ENCODE measurements at regions not wholly inside any gene's neighbourhood (a gene's known extent, or its start where the extent isn't known, plus 50 kb on each side); places are given as distances from the start of the nearest gene placed in this dataset.

DNA sequence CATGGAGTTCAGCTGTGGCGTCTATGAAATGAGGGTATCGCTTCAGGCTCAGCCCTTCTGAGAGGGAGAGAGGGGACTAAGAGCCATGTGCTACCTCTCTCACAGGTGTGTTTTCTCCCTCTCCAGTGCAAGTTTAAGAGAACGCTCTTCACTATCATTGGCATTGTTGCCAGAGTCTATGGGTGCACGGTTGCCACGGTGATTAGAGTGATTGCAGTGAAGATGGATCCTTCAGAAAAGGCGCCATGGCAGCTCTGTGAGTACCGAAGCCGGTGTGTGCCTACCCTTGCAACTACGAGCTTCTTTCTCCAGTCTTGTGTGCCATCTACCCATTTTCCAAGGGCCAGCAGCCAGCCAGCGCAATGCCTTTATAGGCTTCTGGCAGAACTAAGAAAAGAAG lies 290.5 kb downstream of the OMA1 start:
- Mint-ChIP-seq H3K36me3 (no peaks in the 10 kb centered on the region), H3K9me3 (peaks cover 0 to 5% (median 1%) of the 10 kb centered on the region in 7 donors), H3K27ac (peak overlapping the region in 1 of 7 donors; percentile 60), H3K4me3 (no peak overlapping the region), H3K4me1 (peaks cover 10% of the 10 kb centered on the region), H3K27me3 (ENCODE audit: low read depth in 3 of 3) (peaks cover 2 to 6% (median 2%) of the 10 kb centered on the region in 3 donors)
- H3K4me3 ChIP-seq (replicated peaks in 1 of 3; ENCODE audit: low read depth in 2 of 3, low read length in 3 of 3) = no peak overlapping the region
- no peak overlapping the region for H3K27ac ChIP-seq (ENCODE audit: low read depth in 1 of 2, low read length in 2 of 2)
- intact Hi-C loops (cut with micrococcal nuclease) = no loop called here
- peaks cover 0 to 2% of the 10 kb centered on the region in 2 donors for H3K27me3 ChIP-seq (ENCODE audit: control insufficient read depth in 2 of 2, insufficient read depth in 2 of 2, low read length in 2 of 2)
- peaks cover 0 to 10% of the 10 kb centered on the region in 2 donors for H3K4me1 ChIP-seq (ENCODE audit: control insufficient read depth in 1 of 2, insufficient read depth in 2 of 2, low read length in 2 of 2)
- H3K4me2 ChIP-seq (replicated peaks; ENCODE audit: extremely low read depth, low read length, poor library complexity, severe bottlenecking) = no peak overlapping the region
- no peak for DNase-seq
- TF ChIP-seq CTCF (IDR thresholded peaks at IDR 0.05) = no peak
- H3K79me2 ChIP-seq (ENCODE audit: insufficient read depth, low read length) = no peaks in the 10 kb centered on the region
- H3K9ac ChIP-seq (ENCODE audit: insufficient read depth, low read length, poor library complexity, severe bottlenecking) = no peak overlapping the region
- H2AFZ ChIP-seq (ENCODE audit: insufficient read depth, low read depth, low read length, poor library complexity, severe bottlenecking) = no peak overlapping the region
- WGBS (ENCODE audit: insufficient coverage) = 100% methylated on average over 7 of the region's 10 CpGs
- no peaks in the 10 kb centered on the region for H3K36me3 ChIP-seq (replicated peaks in 1 of 2; ENCODE audit: control insufficient read depth in 1 of 2, insufficient read depth in 2 of 2, low read length in 2 of 2)
- H3K9me3 ChIP-seq (replicated peaks in 1 of 2; ENCODE audit: control insufficient read depth in 1 of 2, insufficient read depth in 1 of 2, low read length in 2 of 2) = no peaks in the 10 kb centered on the region
- H4K20me1 ChIP-seq (ENCODE audit: insufficient read depth, low read length) = no peaks in the 10 kb centered on the region

- H2AFZ ChIP-seq (ENCODE audit: insufficient read depth, low read depth, low read length, poor library complexity, severe bottlenecking) = no peak overlapping the region
- H3K27ac ChIP-seq (ENCODE audit: low read depth in 1 of 2, low read length in 2 of 2) = no peak overlapping the region
- H3K4me2 ChIP-seq (replicated peaks; ENCODE audit: extremely low read depth, low read length, poor library complexity, severe bottlenecking) = no peak overlapping the region
- no peak for TF ChIP-seq CTCF (IDR thresholded peaks at IDR 0.05)
- H3K36me3 Mint-ChIP-seq = no peaks in the 10 kb centered on the region
- H3K4me1 ChIP-seq (ENCODE audit: control insufficient read depth in 1 of 2, insufficient read depth in 2 of 2, low read length in 2 of 2) = peaks cover 0 to 17% of the 10 kb centered on the region in 2 donors
- H3K9ac ChIP-seq (ENCODE audit: insufficient read depth, low read length, poor library complexity, severe bottlenecking) = no peak overlapping the region
- no peak overlapping the region for H3K27ac Mint-ChIP-seq
- H3K9me3 Mint-ChIP-seq = peaks cover 0 to 5% (median 1%) of the 10 kb centered on the region in 7 donors
- H3K4me1 Mint-ChIP-seq = peaks cover 17% of the 10 kb centered on the region
- no peaks in the 10 kb centered on the region for H3K36me3 ChIP-seq (replicated peaks in 1 of 2; ENCODE audit: control insufficient read depth in 1 of 2, insufficient read depth in 2 of 2, low read length in 2 of 2)
- H3K4me3 ChIP-seq (replicated peaks in 1 of 3; ENCODE audit: low read depth in 2 of 3, low read length in 3 of 3) = no peak overlapping the region
- no peaks in the 10 kb centered on the region for H4K20me1 ChIP-seq (ENCODE audit: insufficient read depth, low read length)
- H3K27me3 ChIP-seq (ENCODE audit: control insufficient read depth in 2 of 2, insufficient read depth in 2 of 2, low read length in 2 of 2) = peaks cover 7 to 9% of the 10 kb centered on the region in 2 donors
- peaks cover 0 to 6% of the 10 kb centered on the region in 2 donors for H3K9me3 ChIP-seq (replicated peaks in 1 of 2; ENCODE audit: control insufficient read depth in 1 of 2, insufficient read depth in 1 of 2, low read length in 2 of 2)
- peaks cover 9 to 15% (median 10%) of the 10 kb centered on the region in 3 donors for H3K27me3 Mint-ChIP-seq (ENCODE audit: low read depth in 3 of 3)
- no CpG with 5 or more reads among the region's 4 CpGs for WGBS (ENCODE audit: insufficient coverage)
- H3K4me3 Mint-ChIP-seq = no peak overlapping the region
- DNase-seq = no peak
- intact Hi-C loops (cut with micrococcal nuclease) = no loop called here
- no peaks in the 10 kb centered on the region for H3K79me2 ChIP-seq (ENCODE audit: insufficient read depth, low read length)
Observed at GRCh38 chr1:58255192-58255591, 291.3 kb downstream of the OMA1 start.
